Type B pancreatic cell (in vitro differentiated cells): ENCODE measurements at regions not wholly inside any gene's neighbourhood (a gene's known extent, or its start where the extent isn't known, plus 50 kb on each side); places are given as distances from the start of the nearest gene placed in this dataset.

ENCODE experiments used
- DNase-seq: peaks from one replicate; pipeline ENCODE4 v3.0.0; 2021; ENCODE audit warnings: mixed read lengths; ENCODE audit not compliant: unreplicated experiment; ENCODE audit errors: extremely low spot score
- H3K27ac Mint-ChIP-seq: 2 replicates; pipeline ENCODE4 v1.8.0; 2021; ENCODE audit warnings: mild to moderate bottlenecking, mixed read lengths
- H3K27me3 Mint-ChIP-seq: 2 replicates; pipeline ENCODE4 v1.8.0; 2021; ENCODE audit warnings: mixed read lengths
- H3K36me3 Mint-ChIP-seq: 2 replicates; pipeline ENCODE4 v1.8.0; 2021; ENCODE audit warnings: mixed read lengths
- H3K4me1 Mint-ChIP-seq: one replicate; pipeline ENCODE4 v1.8.0; 2021; ENCODE audit warnings: mixed read lengths; ENCODE audit not compliant: unreplicated experiment
- H3K4me3 Mint-ChIP-seq: 2 replicates; pipeline ENCODE4 v1.8.0; 2021; ENCODE audit warnings: mild to moderate bottlenecking, mixed read lengths
- H3K9me3 Mint-ChIP-seq: 2 replicates; pipeline ENCODE4 v1.8.0; 2021; ENCODE audit warnings: mixed read lengths
- CTCF ChIP-seq: fragments of 200-600 bp; sonication (generic); conservative IDR thresholded peaks from 2 replicates; pipeline ENCODE4 v1.5.0; 2021; ENCODE audit warnings: antibody characterized with exemption, mild to moderate bottlenecking

- TF ChIP-seq CTCF = no peak
- H3K36me3 Mint-ChIP-seq = no peaks in the 10 kb centered on the region
- no peaks in the 10 kb centered on the region for H3K9me3 Mint-ChIP-seq
- H3K27ac Mint-ChIP-seq = no peak overlapping the region
- H3K4me3 Mint-ChIP-seq = no peak overlapping the region
- peaks cover 4% of the 10 kb centered on the region for H3K4me1 Mint-ChIP-seq
- H3K27me3 Mint-ChIP-seq = peaks cover 7% of the 10 kb centered on the region
- no peak for DNase-seq
Measured at GRCh38 chr2:235191486-235191885, 239.7 kb downstream of the SH3BP4 start.

GRCh38 chr2:235191978-235192377, 240.2 kb downstream of the SH3BP4 start:
- Mint-ChIP-seq H3K36me3 (no peaks in the 10 kb centered on the region), H3K27me3 (peaks cover 7% of the 10 kb centered on the region), H3K27ac (no peak overlapping the region), H3K4me1 (peaks cover 4% of the 10 kb centered on the region), H3K9me3 (no peaks in the 10 kb centered on the region), H3K4me3 (no peak overlapping the region)
- TF ChIP-seq CTCF = no peak
- no peak for DNase-seq

- Mint-ChIP-seq H3K9me3 (no peaks in the 10 kb centered on the region), H3K36me3 (no peaks in the 10 kb centered on the region), H3K4me1 (peaks cover 4% of the 10 kb centered on the region), H3K27ac (no peak overlapping the region), H3K4me3 (no peak overlapping the region), H3K27me3 (peaks cover 7% of the 10 kb centered on the region)
- TF ChIP-seq CTCF = no peak
- DNase-seq = no peak
Measured at GRCh38 chr2:235194351-235194750, 242.5 kb downstream of the SH3BP4 start.

DNA sequence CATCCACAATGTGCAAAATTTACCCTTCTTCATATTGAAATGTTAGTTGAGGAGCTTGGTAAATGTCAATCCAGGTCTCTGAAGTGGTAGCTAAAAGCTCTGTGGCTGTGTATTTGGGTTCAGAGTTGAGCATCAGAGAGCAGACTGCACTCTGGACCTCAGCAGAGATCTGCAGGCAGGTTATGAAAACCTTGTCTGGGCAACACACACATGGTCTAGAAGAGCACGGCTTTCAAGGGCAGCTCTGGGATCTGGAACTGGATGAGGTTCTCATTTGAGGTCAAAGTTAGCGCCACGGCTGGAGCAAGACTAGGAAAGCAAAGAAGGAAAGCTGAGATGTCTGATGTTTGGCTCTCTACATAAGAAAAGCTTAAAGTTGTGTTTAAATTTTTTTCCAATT, 243.0 kb downstream of the SH3BP4 start:
- Mint-ChIP-seq H3K4me1 (peaks cover 6% of the 10 kb centered on the region), H3K27me3 (peaks cover 7% of the 10 kb centered on the region), H3K9me3 (no peaks in the 10 kb centered on the region), H3K36me3 (no peaks in the 10 kb centered on the region), H3K4me3 (no peak overlapping the region), H3K27ac (no peak overlapping the region)
- no peak for TF ChIP-seq CTCF
- DNase-seq = no peak

GRCh38 chr2:235195921-235196320, 244.1 kb downstream of the SH3BP4 start:
- H3K4me3 Mint-ChIP-seq = no peak overlapping the region
- H3K27ac Mint-ChIP-seq = no peak overlapping the region
- peaks cover 8% of the 10 kb centered on the region for H3K4me1 Mint-ChIP-seq
- H3K27me3 Mint-ChIP-seq = peaks cover 7% of the 10 kb centered on the region
- no peak for TF ChIP-seq CTCF
- H3K36me3 Mint-ChIP-seq = no peaks in the 10 kb centered on the region
- no peaks in the 10 kb centered on the region for H3K9me3 Mint-ChIP-seq
- DNase-seq = no peak

DNA sequence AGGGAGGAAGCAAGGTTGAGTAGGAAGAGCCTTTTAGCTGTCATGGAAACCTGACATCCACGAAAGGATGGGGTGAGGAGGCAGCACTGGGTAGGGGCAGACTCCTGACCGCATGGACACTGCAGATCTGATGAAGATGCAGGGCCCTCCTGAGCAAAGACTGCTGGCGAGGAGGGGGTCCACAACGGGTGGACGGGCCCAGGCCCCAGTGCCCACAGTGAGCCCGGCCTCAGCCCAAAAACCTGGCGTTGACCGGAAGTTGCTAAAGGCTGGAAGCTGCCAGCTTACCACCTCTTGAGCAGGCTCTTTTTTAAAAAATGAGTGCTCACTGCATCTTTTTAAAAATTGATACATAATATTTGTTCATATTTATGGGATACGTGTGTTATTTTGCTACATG, 247.3 kb downstream of the SH3BP4 start:
- no peaks in the 10 kb centered on the region for H3K9me3 Mint-ChIP-seq
- H3K4me1 Mint-ChIP-seq = peaks cover 11% of the 10 kb centered on the region
- H3K27me3 Mint-ChIP-seq = peaks cover 5% of the 10 kb centered on the region
- no peak for DNase-seq
- no peak overlapping the region for H3K27ac Mint-ChIP-seq
- H3K36me3 Mint-ChIP-seq = no peaks in the 10 kb centered on the region
- no peak for TF ChIP-seq CTCF
- no peak overlapping the region for H3K4me3 Mint-ChIP-seq
